Nephron (organoid): ENCODE measurements at regions not wholly inside any gene's neighbourhood (a gene's known extent, or its start where the extent isn't known, plus 50 kb on each side); places are given as distances from the start of the nearest gene placed in this dataset.

Source experiments
- H3K27ac Mint-ChIP-seq, 3 experiments: 2 replicates each; pipeline ENCODE4 v1.8.0; 2020; ENCODE audit warnings: mixed read lengths in 3 of 3, mild to moderate bottlenecking in 2 of 3, moderate library complexity in 1 of 3
- H3K27me3 Mint-ChIP-seq: 2 replicates; pipeline ENCODE4 v1.8.0; 2021; ENCODE audit warnings: low read depth, mild to moderate bottlenecking, moderate library complexity, mixed read lengths
- H3K36me3 Mint-ChIP-seq: 2 replicates; pipeline ENCODE4 v1.8.0; 2020; ENCODE audit warnings: low read depth, mixed read lengths
- H3K4me1 Mint-ChIP-seq: 2 replicates; pipeline ENCODE4 v1.8.0; 2020; ENCODE audit warnings: mixed read lengths
- H3K4me3 Mint-ChIP-seq, 3 experiments: 2 replicates each; pipeline ENCODE4 v1.8.0; 2020; ENCODE audit warnings: mild to moderate bottlenecking in 3 of 3, mixed read lengths in 3 of 3, moderate library complexity in 2 of 3
- H3K9me3 Mint-ChIP-seq: 2 replicates; pipeline ENCODE4 v1.8.0; 2020; ENCODE audit warnings: mixed read lengths
- TF ChIP-seq, protein P1 (sequence below), 3 experiments: fragments of 200-600 bp; sonication (generic); IDR thresholded peaks; one replicate each; pipeline ENCODE4 v1.5.0; 2021; ENCODE audit warnings: antibody characterized with exemption in 3 of 3; ENCODE audit not compliant: unreplicated experiment in 3 of 3

DNA sequence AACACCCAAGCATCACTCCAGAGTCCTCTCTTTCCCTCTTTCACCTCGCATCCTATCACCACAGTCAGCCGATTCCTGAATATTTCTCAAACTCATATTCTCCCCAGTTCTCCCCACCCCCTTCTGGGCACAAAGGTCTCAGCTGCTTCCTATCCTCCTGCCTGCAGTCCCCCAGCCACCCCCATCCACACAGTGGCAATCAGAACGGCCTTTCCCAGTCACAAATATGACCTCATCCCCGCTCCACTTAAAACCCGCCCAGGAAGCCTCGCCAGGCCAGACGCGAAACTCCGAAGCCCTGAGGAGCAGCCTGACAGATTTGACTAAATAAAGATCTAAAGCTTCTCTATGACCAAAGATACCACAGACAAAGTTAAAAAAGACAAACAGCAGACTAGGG is 49.9 kb upstream of the LINGO1 start:
- Mint-ChIP-seq H3K4me3 (no peak overlapping the region), H3K36me3 (no peaks in the 10 kb centered on the region), H3K9me3 (peaks cover 3% of the 10 kb centered on the region), H3K27me3 (peaks cover 22% of the 10 kb centered on the region), H3K27ac (no peak overlapping the region), H3K4me1 (no peaks in the 10 kb centered on the region)
- TF ChIP-seq, protein P1, sequence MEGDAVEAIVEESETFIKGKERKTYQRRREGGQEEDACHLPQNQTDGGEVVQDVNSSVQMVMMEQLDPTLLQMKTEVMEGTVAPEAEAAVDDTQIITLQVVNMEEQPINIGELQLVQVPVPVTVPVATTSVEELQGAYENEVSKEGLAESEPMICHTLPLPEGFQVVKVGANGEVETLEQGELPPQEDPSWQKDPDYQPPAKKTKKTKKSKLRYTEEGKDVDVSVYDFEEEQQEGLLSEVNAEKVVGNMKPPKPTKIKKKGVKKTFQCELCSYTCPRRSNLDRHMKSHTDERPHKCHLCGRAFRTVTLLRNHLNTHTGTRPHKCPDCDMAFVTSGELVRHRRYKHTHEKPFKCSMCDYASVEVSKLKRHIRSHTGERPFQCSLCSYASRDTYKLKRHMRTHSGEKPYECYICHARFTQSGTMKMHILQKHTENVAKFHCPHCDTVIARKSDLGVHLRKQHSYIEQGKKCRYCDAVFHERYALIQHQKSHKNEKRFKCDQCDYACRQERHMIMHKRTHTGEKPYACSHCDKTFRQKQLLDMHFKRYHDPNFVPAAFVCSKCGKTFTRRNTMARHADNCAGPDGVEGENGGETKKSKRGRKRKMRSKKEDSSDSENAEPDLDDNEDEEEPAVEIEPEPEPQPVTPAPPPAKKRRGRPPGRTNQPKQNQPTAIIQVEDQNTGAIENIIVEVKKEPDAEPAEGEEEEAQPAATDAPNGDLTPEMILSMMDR (IDR thresholded peaks at IDR 0.05; ENCODE audit: unreplicated experiment in 3 of 3) = no peak
